HCT116 (cell line): ENCODE measurements at regions not wholly inside any gene's neighbourhood (a gene's known extent, or its start where the extent isn't known, plus 50 kb on each side); places are given as distances from the start of the nearest gene placed in this dataset.

Experiments
- ATAC-seq: fragments of 200-7000 bp; cut with Tn5 transposase; 2 replicates; pipeline ENCODE4 v1.9.1; 2020; ENCODE audit warnings: mild to moderate bottlenecking, moderate library complexity
- BruUV-seq: library from RNA; stranded (reverse); fragments of 400-500 nt; replicated peaks from 2 replicates; lab custom pipeline; 2021; lab: Mats Ljungman, UMichigan
- CTCF ChIA-PET: fragments of 300-600 bp; sonication (Branson Sonifier 250); formaldehyde crosslinking; loops from one replicate; lab custom pipeline; 2021; ENCODE audit warnings: antibody characterized with exemption; lab: Charles Lee
- POLR2A ChIA-PET: fragments of 300-600, 350-600 bp; sonication (Branson Sonifier 250); formaldehyde crosslinking; loops from one replicate; lab custom pipeline; 2021; ENCODE audit warnings: antibody characterized with exemption; lab: Charles Lee
- RAD21 ChIA-PET, 2 experiments: fragments of 300-600 bp; sonication (Branson Sonifier 250); formaldehyde crosslinking; loops; one replicate each; lab custom pipeline; 2023; ENCODE audit warnings: low total read pairs in 2 of 2; ENCODE audit not compliant: uncharacterized antibody in 2 of 2, unreplicated experiment in 2 of 2, low non-redundant PET in 1 of 2; lab: Charles Lee
- DNase-seq: peaks from one replicate; pipeline ENCODE4 v3.0.0-alpha.2; 2010; ENCODE audit warnings: low read depth, low spot score
- H2AFZ ChIP-seq: fragments of 200-600 bp; shearing (Covaris generic), sonication (generic); 2 replicates; pipeline ENCODE4 v1.6.1; 2017; ENCODE audit warnings: low read depth, mixed run types, mixed read lengths, antibody characterized with exemption, low read length; ENCODE audit not compliant: poor library complexity, severe bottlenecking
- H3K27ac ChIP-seq: 2 replicates; pipeline ENCODE4 v1.5.1; 2012; ENCODE audit warnings: low read depth, low read length
- H3K27me3 ChIP-seq: fragments of 200-600 bp; sonication (generic); 2 replicates; pipeline ENCODE4 v1.6.1; 2016; ENCODE audit warnings: mixed run types, low read length, mixed read lengths; ENCODE audit not compliant: insufficient read depth
- H3K36me3 ChIP-seq, 2 experiments: fragments of 200-500 bp in 1 of 2; fragments of 200-600 bp in 1 of 2; sonication (Bioruptor generic) in 1 of 2; sonication (generic) in 1 of 2; 2 replicates each; pipeline versions ENCODE4 v1.5.1 to v1.6.1; 2014 to 2016; ENCODE audit warnings: low read length in 2 of 2, inconsistent platforms in 1 of 2, mixed read lengths in 1 of 2, mixed run types in 1 of 2; ENCODE audit not compliant: insufficient read depth in 2 of 2, control insufficient read depth in 1 of 2
- H3K4me1 ChIP-seq, 2 experiments: fragments of 200-600 bp in 1 of 2; sonication (generic) in 1 of 2; 2 replicates each; pipeline versions ENCODE4 v1.5.1 to v1.6.1; 2012 to 2017; ENCODE audit warnings: low read length in 2 of 2, inconsistent platforms in 1 of 2, mild to moderate bottlenecking in 1 of 2, mixed read lengths in 1 of 2, mixed run types in 1 of 2, moderate library complexity in 1 of 2; ENCODE audit not compliant: insufficient read depth in 2 of 2, control insufficient read depth in 1 of 2
- H3K4me2 ChIP-seq: fragments of 200-600 bp; sonication (generic); 2 replicates; pipeline ENCODE4 v1.6.1; 2017; ENCODE audit warnings: mixed run types, low read length, mixed read lengths
- H3K4me3 ChIP-seq, 2 experiments: fragments of 200-600 bp in 1 of 2; sonication (generic) in 1 of 2; replicated peaks in 1 of 2; 2 replicates each; pipeline ENCODE4 v1.5.1; 2011 to 2016; ENCODE audit warnings: low read length in 2 of 2, control low read depth in 1 of 2, low read depth in 1 of 2, mild to moderate bottlenecking in 1 of 2, mixed read lengths in 1 of 2, mixed run types in 1 of 2
- H3K79me2 ChIP-seq: fragments of 200-600 bp; sonication (generic); 2 replicates; pipeline ENCODE4 v1.6.1; 2017; ENCODE audit warnings: mild to moderate bottlenecking, mixed run types, low read length, moderate library complexity, mixed read lengths; ENCODE audit not compliant: insufficient read depth
- H3K9ac ChIP-seq: fragments of 200-600 bp; sonication (generic); 2 replicates; pipeline ENCODE4 v1.6.1; 2016; ENCODE audit warnings: low read length, mixed read lengths
- H3K9me2 ChIP-seq: fragments of 200-600 bp; sonication (generic), shearing (Covaris generic); 2 replicates; pipeline ENCODE4 v1.6.1; 2017; ENCODE audit warnings: mixed run types, mild to moderate bottlenecking, moderate library complexity; ENCODE audit not compliant: insufficient read depth
- H3K9me3 ChIP-seq, 2 experiments: fragments of 200-500 bp in 1 of 2; fragments of 200-600 bp in 1 of 2; sonication (Bioruptor generic) in 1 of 2; sonication (generic) in 1 of 2; 2 replicates each; pipeline ENCODE4 v1.6.1; 2014 to 2017; ENCODE audit warnings: low read length in 2 of 2, mixed read lengths in 2 of 2, inconsistent platforms in 1 of 2, low read depth in 1 of 2, mild to moderate bottlenecking in 1 of 2, mixed run types in 1 of 2, moderate library complexity in 1 of 2; ENCODE audit not compliant: control insufficient read depth in 1 of 2, insufficient read depth in 1 of 2
- H4K20me1 ChIP-seq: fragments of 200-600 bp; sonication (generic), shearing (Covaris generic); 2 replicates; pipeline ENCODE4 v1.6.1; 2017; ENCODE audit warnings: mixed run types, mild to moderate bottlenecking, moderate library complexity; ENCODE audit not compliant: insufficient read depth
- CBX3 ChIP-seq: IDR thresholded peaks from 2 replicates; pipeline ENCODE4 v1.6.1; 2012; ENCODE audit warnings: low read depth
- CEBPB ChIP-seq: IDR thresholded peaks from 2 replicates; pipeline ENCODE4 v1.6.1; 2012; ENCODE audit warnings: low read depth
- EGR1 ChIP-seq: IDR thresholded peaks from 2 replicates; pipeline ENCODE4 v1.6.1; 2012; ENCODE audit warnings: low read depth
- ELF1 ChIP-seq: IDR thresholded peaks from 2 replicates; pipeline ENCODE4 v1.6.1; 2012; ENCODE audit warnings: low read depth, borderline replicate concordance
- EZH2 ChIP-seq: fragments of 200-600 bp; sonication (generic); IDR thresholded peaks from 2 replicates; pipeline ENCODE4 v1.6.1; 2017; ENCODE audit warnings: antibody characterized with exemption, mixed run types
- EZH2phosphoT487 ChIP-seq: fragments of 200-600 bp; IDR thresholded peaks from 2 replicates; pipeline ENCODE4 v1.6.1; 2018; ENCODE audit warnings: antibody characterized with exemption, borderline replicate concordance
- FOSL1 ChIP-seq: IDR thresholded peaks from 2 replicates; pipeline ENCODE4 v1.6.1; 2012; ENCODE audit warnings: low read depth
- JUND ChIP-seq: IDR thresholded peaks from 2 replicates; pipeline ENCODE4 v1.6.1; 2012
- POLR2AphosphoS5 ChIP-seq: IDR thresholded peaks from 2 replicates; pipeline ENCODE4 v1.6.1; 2011; ENCODE audit warnings: mild to moderate bottlenecking, low read depth, low read length, moderate library complexity
- RAD21 ChIP-seq: IDR thresholded peaks from 2 replicates; pipeline ENCODE4 v1.6.1; 2012; ENCODE audit warnings: low read depth, mild to moderate bottlenecking
- SIN3A ChIP-seq: IDR thresholded peaks from 2 replicates; pipeline ENCODE4 v1.6.1; 2012; ENCODE audit warnings: low read depth
- SP1 ChIP-seq: IDR thresholded peaks from 2 replicates; pipeline ENCODE4 v1.6.1; 2012; ENCODE audit warnings: low read depth
- TCF7L2 ChIP-seq: IDR thresholded peaks from 2 replicates; pipeline ENCODE4 v1.7.0; 2011; ENCODE audit warnings: borderline replicate concordance, inconsistent platforms; ENCODE audit not compliant: insufficient read depth, insufficient read length; ENCODE audit errors: extremely low read depth
- ZFX ChIP-seq: fragments of 450-650 bp; IDR thresholded peaks from 2 replicates; pipeline ENCODE4 v1.6.1; 2017
- ZNF274 ChIP-seq: fragments of 200-500 bp; sonication (Bioruptor generic); IDR thresholded peaks from 2 replicates; pipeline ENCODE4 v1.6.1; 2014; ENCODE audit warnings: mild to moderate bottlenecking, low read depth, low read length, inconsistent platforms
- intact Hi-C: fragments of 100-400 bp; cut with micrococcal nuclease; formaldehyde crosslinking; loops from 2 replicates; pipeline ENCODE4 v1.10.0; 2022
- TF ChIP-seq, protein P1 (sequence below): IDR thresholded peaks from 2 replicates; pipeline ENCODE4 v1.6.1; 2012
- TF ChIP-seq, protein P2 (sequence below): IDR thresholded peaks from 2 replicates; pipeline ENCODE4 v1.6.1; 2011; ENCODE audit warnings: mild to moderate bottlenecking, low read length, moderate library complexity; ENCODE audit not compliant: insufficient replicate concordance; ENCODE audit errors: extremely low read depth
- TF ChIP-seq, protein P3 (sequence below): IDR thresholded peaks from 2 replicates; pipeline ENCODE4 v1.6.1; 2012; ENCODE audit warnings: low read depth

DNA sequence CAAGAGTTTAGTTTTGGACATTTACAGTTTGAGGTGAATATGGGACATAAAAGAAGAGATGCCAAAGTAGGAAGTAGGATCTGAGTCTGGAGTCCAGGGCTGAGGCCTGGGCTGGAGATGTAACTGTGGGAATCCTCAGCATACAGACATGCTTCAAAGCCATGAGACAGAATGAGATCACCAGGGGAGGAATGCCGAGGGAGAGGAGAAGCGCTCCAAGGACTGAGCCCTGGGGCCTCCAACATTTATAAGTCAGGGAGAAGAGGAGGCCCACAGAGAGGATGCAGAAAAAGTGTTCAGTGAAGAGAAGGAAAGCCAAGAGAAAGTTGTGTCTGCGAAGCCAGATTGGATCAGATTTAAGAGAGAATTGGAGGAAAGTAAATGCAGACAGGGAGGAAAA is 277.5 kb upstream of the MYOCD start:
- H3K36me3 ChIP-seq: no peaks in the 10 kb centered on the region
- ChIA-PET CTCF (no interaction called here), RAD21 (no interaction called here), POLR2A (no interaction called here)
- H3K9ac ChIP-seq: no peak overlapping the region
- H3K4me3 ChIP-seq: no peak overlapping the region
- no peak overlapping the region for H2AFZ ChIP-seq
- H3K9me2 ChIP-seq: no peaks in the 10 kb centered on the region
- BruUV-seq: no TSS peak
- H3K9me3 ChIP-seq: no peaks in the 10 kb centered on the region
- H3K4me1 ChIP-seq: no peaks in the 10 kb centered on the region
- no peaks in the 10 kb centered on the region for H4K20me1 ChIP-seq
- peaks cover 14% of the 10 kb centered on the region; the same call in 1 of the 2 replicates for H3K27me3 ChIP-seq
- no peak overlapping the region for H3K4me2 ChIP-seq
- DNase-seq: no peak
- no peaks in the 10 kb centered on the region for H3K79me2 ChIP-seq
- TF ChIP-seq EZH2 (no peak), ZNF274 (no peak), SP1 (no peak), JUND (no peak), RAD21 (no peak), EZH2phosphoT487 (no peak), FOSL1 (no peak)
- TF ChIP-seq, protein P1, sequence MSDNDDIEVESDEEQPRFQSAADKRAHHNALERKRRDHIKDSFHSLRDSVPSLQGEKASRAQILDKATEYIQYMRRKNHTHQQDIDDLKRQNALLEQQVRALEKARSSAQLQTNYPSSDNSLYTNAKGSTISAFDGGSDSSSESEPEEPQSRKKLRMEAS: no peak
- intact Hi-C loops: no loop called here
- no peak overlapping the region for H3K27ac ChIP-seq
- ATAC-seq: no peak

DNA sequence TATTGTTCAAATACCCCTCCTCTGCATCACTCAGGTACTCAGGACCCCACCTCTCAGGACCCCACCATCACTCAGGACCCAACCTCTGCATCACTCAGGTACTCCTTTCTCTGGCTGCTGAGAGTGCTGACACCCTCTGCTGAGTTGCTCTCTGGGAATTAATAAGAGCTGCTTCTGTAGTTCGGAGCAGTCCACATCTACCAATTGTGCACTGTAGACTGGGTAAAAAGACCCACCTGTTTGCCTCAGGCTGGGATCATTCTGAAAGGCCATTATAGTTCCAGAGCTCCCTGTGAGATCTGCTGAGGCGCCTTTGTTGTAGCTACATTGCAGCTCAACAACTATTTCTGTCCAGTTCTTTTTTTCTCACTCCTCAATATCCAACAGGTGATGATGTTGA is 276.3 kb upstream of the MYOCD start:
- Histone ChIP-seq H3K36me3 (no peaks in the 10 kb centered on the region), H3K4me3 (no peak overlapping the region), H3K4me1 (no peaks in the 10 kb centered on the region), H3K9me2 (no peaks in the 10 kb centered on the region), H2AFZ (no peak overlapping the region), H3K79me2 (no peaks in the 10 kb centered on the region), H4K20me1 (no peaks in the 10 kb centered on the region), H3K27me3 (peaks cover 14% of the 10 kb centered on the region; the same call in 1 of the 2 replicates), H3K9me3 (no peaks in the 10 kb centered on the region), H3K27ac (no peak overlapping the region), H3K4me2 (no peak overlapping the region), H3K9ac (no peak overlapping the region)
- BruUV-seq: no TSS peak
- intact Hi-C loops: no loop called here
- POLR2A ChIA-PET: no interaction called here
- RAD21 ChIA-PET: no interaction called here
- DNase-seq (no peak), ATAC-seq (no peak)
- CTCF ChIA-PET: no interaction called here
- TF ChIP-seq, protein P2, sequence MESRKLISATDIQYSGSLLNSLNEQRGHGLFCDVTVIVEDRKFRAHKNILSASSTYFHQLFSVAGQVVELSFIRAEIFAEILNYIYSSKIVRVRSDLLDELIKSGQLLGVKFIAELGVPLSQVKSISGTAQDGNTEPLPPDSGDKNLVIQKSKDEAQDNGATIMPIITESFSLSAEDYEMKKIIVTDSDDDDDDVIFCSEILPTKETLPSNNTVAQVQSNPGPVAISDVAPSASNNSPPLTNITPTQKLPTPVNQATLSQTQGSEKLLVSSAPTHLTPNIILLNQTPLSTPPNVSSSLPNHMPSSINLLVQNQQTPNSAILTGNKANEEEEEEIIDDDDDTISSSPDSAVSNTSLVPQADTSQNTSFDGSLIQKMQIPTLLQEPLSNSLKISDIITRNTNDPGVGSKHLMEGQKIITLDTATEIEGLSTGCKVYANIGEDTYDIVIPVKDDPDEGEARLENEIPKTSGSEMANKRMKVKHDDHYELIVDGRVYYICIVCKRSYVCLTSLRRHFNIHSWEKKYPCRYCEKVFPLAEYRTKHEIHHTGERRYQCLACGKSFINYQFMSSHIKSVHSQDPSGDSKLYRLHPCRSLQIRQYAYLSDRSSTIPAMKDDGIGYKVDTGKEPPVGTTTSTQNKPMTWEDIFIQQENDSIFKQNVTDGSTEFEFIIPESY: no peak
- TF ChIP-seq EZH2phosphoT487: no peak
- TF ChIP-seq EZH2: no peak
- TF ChIP-seq CBX3: no peak
- no peak for TF ChIP-seq CEBPB
- TF ChIP-seq POLR2AphosphoS5: no peak
- TF ChIP-seq EGR1: no peak
- TF ChIP-seq ZFX: no peak
- TF ChIP-seq, protein P3, sequence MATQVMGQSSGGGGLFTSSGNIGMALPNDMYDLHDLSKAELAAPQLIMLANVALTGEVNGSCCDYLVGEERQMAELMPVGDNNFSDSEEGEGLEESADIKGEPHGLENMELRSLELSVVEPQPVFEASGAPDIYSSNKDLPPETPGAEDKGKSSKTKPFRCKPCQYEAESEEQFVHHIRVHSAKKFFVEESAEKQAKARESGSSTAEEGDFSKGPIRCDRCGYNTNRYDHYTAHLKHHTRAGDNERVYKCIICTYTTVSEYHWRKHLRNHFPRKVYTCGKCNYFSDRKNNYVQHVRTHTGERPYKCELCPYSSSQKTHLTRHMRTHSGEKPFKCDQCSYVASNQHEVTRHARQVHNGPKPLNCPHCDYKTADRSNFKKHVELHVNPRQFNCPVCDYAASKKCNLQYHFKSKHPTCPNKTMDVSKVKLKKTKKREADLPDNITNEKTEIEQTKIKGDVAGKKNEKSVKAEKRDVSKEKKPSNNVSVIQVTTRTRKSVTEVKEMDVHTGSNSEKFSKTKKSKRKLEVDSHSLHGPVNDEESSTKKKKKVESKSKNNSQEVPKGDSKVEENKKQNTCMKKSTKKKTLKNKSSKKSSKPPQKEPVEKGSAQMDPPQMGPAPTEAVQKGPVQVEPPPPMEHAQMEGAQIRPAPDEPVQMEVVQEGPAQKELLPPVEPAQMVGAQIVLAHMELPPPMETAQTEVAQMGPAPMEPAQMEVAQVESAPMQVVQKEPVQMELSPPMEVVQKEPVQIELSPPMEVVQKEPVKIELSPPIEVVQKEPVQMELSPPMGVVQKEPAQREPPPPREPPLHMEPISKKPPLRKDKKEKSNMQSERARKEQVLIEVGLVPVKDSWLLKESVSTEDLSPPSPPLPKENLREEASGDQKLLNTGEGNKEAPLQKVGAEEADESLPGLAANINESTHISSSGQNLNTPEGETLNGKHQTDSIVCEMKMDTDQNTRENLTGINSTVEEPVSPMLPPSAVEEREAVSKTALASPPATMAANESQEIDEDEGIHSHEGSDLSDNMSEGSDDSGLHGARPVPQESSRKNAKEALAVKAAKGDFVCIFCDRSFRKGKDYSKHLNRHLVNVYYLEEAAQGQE: no peak
- TF ChIP-seq SIN3A: no peak
- no peak for TF ChIP-seq ELF1
- TF ChIP-seq JUND: no peak
- TF ChIP-seq TCF7L2: no peak
- no peak for TF ChIP-seq FOSL1
